GM10248 (cell line): ENCODE measurements at regions not wholly inside any gene's neighbourhood (a gene's known extent, or its start where the extent isn't known, plus 50 kb on each side); places are given as distances from the start of the nearest gene placed in this dataset.
"Not testable (repeated sequence)": the region's sequence is repeated elsewhere in the genome, so short reads cannot be mapped to it uniquely, and the experiment has no call there.

Experiments
- CTCF ChIA-PET: fragments of 300-600 bp; sonication (Branson Sonifier 250); formaldehyde crosslinking; extraction: SDS; loops from one replicate; lab custom pipeline; 2021; ENCODE audit warnings: antibody characterized with exemption; lab: Yijun Ruan, JAX
- POLR2A ChIA-PET: fragments of 350-650 bp; sonication (Branson Sonifier 250); formaldehyde crosslinking; extraction: SDS; loops from one replicate; lab custom pipeline; 2020; ENCODE audit warnings: antibody characterized with exemption; lab: Yijun Ruan, JAX
- DNase-seq: peaks from one replicate; pipeline ENCODE4 v3.0.0; 2012; ENCODE audit errors: extremely low spot score
- TF ChIP-seq, protein P1 (sequence below): IDR thresholded peaks from 2 replicates; pipeline ENCODE4 v1.5.1; 2012; ENCODE audit warnings: mild to moderate bottlenecking, low read depth; ENCODE audit errors: extremely low read depth, missing control alignments, control extremely low read depth

DNA sequence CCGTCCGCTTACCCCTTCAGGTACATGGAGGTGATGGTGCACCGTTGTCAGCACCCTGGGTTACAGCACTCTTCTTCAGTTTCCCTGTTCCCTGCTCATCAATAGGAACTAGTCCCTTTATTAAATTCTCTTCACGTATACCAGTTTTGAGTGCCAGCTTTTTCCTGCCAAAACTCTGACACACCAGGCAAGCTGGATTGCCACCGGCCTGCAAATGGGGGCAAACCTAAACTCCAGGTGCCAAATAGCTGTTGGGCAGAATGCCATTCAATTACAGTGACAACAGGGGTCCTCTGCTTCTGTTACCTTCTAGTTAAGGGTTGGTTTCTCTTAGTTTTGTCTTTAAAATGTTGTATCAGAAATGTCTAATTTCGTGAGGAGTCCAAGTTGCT, 400.4 kb downstream of the OSTF1 start:
- DNase-seq = no peak
- POLR2A ChIA-PET = no interaction called here
- CTCF ChIA-PET = interaction anchor here (2.3 kb wide), 1 partner anchor 11 kb away, joined by 6 read pairs; no protein-coding TSS in a partner anchor
- TF ChIP-seq, protein P1, sequence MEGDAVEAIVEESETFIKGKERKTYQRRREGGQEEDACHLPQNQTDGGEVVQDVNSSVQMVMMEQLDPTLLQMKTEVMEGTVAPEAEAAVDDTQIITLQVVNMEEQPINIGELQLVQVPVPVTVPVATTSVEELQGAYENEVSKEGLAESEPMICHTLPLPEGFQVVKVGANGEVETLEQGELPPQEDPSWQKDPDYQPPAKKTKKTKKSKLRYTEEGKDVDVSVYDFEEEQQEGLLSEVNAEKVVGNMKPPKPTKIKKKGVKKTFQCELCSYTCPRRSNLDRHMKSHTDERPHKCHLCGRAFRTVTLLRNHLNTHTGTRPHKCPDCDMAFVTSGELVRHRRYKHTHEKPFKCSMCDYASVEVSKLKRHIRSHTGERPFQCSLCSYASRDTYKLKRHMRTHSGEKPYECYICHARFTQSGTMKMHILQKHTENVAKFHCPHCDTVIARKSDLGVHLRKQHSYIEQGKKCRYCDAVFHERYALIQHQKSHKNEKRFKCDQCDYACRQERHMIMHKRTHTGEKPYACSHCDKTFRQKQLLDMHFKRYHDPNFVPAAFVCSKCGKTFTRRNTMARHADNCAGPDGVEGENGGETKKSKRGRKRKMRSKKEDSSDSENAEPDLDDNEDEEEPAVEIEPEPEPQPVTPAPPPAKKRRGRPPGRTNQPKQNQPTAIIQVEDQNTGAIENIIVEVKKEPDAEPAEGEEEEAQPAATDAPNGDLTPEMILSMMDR = no peak

DNA sequence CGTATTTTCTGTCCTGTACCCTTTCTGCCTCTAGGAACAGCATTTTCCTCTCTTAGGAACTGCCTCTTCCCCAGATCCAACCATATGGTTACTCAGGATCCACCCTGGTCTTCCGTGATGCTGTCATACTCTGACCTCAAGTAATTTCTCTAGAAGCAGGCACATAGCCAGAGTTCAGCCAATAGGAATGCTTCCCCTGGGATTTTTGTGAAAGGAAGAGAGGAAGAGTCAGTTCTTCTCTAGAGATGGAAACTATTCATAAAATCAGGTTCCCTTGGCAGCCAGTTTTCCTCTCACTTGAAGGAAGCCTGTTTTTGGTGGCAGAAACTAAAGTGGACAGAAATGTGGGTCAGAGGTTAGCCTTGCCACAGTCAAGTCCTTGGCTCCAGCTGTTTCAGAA, 400.1 kb upstream of the PCSK5 start:
- ChIA-PET CTCF (interaction anchor here (1.6 to 2.3 kb wide), 2 partner anchors 8 to 12 kb away, joined by 5 to 6 read pairs; no protein-coding TSS in a partner anchor), POLR2A (no interaction called here)
- no peak for DNase-seq
- TF ChIP-seq, protein P1 = no peak

DNA sequence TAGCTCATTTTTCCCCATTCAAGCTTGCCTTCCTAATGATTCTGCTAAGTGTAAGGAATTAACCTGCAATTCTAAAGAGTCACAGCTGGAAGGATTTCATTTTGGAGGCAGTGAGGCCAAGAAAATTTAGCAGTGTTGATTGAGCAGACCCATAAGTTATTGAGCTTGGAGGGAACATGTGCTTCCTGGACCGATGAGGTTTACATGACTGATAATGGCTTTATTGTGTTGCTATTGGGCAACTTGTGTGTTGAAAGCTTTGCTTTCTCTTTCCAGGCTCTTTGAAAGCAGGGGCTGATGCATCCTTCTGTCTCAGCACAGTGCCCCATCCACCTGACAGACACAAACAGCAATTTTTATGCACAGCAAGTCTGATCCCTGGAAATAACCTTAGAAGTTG, 398.9 kb upstream of the PCSK5 start:
- TF ChIP-seq, protein P1 = no peak
- ChIA-PET POLR2A (no interaction called here), CTCF (interaction anchor here (1.0 to 1.6 kb wide), 5 partner anchors 10 to 27 kb away, joined by 3 to 5 read pairs (median 3); no protein-coding TSS in a partner anchor)
- no peak for DNase-seq

DNA sequence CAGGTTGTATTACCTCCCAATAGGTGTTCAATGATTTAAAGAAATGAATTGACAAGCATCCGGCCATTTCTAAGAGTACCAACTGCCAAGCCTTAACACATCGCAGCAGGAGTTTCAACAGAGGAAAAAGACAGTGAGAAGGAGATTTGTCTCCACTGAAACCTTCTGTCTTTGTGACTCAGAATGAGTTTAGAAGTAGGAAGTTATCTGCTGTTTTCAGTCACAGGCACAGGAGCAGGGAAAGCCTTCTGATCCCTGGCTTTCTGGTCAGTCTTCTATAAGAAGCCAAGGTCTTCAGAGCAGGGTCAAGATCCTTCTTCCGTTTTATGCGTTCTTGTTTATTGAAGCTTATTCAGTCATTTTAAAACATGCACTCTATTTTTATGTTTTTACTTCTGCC, 390.7 kb upstream of the PCSK5 start:
- TF ChIP-seq, protein P1 = no peak
- CTCF ChIA-PET = no interaction called here
- POLR2A ChIA-PET = no interaction called here
- no peak for DNase-seq

DNA sequence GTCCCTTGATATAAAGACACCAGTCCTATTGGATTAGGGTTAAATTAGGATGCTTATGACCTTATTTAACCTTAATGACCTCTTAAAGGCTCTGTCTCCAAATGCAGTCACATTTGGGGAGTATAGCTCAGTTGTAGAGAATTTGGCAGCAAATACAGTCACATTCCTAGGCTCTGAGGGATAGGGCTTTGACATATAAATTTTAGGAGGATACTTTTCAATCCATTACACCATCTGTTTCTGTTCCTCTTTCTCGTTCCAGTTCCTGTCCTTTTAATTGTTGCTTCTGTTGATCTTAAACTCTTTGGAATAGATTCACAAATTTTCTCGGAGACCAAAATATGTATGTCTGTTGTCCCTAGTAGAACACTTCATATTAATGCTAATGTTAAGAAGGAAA, 390.0 kb upstream of the PCSK5 start:
- TF ChIP-seq, protein P1 = no peak
- ChIA-PET CTCF (no interaction called here), POLR2A (no interaction called here)
- no peak for DNase-seq

DNA sequence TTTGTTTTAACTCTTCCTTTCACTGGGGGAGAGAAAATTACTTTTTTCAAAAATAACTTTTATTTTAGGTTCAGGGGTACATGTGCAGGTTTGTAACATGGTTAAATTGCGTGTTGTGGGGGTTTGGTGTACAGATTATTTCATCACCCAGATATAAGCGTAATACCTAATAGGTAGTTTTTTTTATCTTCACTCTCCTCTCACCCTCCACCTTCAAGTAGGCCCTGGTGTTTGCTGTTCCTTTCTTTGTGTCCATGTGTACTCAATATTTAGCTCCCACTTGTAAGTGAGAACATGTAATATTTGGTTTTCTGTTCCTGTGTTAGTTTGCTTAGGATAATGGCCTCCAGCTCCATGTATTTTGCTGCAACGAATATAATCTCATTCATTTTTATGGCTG, 389.5 kb upstream of the PCSK5 start:
- CTCF ChIA-PET, DNase-seq, POLR2A ChIA-PET: not testable (repeated sequence)

DNA sequence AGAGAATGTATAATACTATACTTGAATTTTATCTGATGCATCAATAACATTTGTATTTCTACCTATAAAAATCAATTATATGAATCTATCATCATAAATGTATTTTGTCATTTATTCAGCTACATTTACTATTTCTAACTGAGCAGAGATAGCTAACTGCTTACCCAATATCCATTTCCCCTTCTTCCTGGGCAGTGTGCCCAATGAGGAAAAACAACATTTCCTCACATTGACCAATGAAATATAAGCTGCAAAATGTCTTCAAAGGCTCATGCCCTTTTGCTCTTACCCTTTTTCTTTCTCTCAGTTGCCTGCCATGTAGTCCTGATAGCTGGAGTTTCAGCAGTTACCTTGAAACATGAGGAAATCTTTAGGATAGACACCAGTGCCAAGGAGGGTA, 385.8 kb upstream of the PCSK5 start:
- TF ChIP-seq, protein P1 = no peak
- ChIA-PET POLR2A (no interaction called here), CTCF (interaction anchor here (1.3 kb wide), 1 partner anchor 27 kb away, joined by 3 read pairs; no protein-coding TSS in a partner anchor)
- DNase-seq = no peak
